HG03442 (cell line): ENCODE measurements at regions not wholly inside any gene's neighbourhood (a gene's known extent, or its start where the extent isn't known, plus 50 kb on each side); places are given as distances from the start of the nearest gene placed in this dataset.
"Not testable (repeated sequence)": the region's sequence is repeated elsewhere in the genome, so short reads cannot be mapped to it uniquely, and the experiment has no call there.

Source experiments
- ATAC-seq: cut with Tn5 transposase; IDR thresholded peaks from one replicate; pipeline ENCODE4 v1.9.1; 2021; ENCODE audit warnings: mild to moderate bottlenecking, moderate library complexity; ENCODE audit not compliant: unreplicated experiment

GRCh38 chr11:57913715-57914704, 109.7 kb upstream of the OR9Q1 start:
- ATAC-seq = no peak

GRCh38 chr11:57917632-57918031, 106.0 kb upstream of the OR9Q1 start:
- ATAC-seq = no peak

DNA sequence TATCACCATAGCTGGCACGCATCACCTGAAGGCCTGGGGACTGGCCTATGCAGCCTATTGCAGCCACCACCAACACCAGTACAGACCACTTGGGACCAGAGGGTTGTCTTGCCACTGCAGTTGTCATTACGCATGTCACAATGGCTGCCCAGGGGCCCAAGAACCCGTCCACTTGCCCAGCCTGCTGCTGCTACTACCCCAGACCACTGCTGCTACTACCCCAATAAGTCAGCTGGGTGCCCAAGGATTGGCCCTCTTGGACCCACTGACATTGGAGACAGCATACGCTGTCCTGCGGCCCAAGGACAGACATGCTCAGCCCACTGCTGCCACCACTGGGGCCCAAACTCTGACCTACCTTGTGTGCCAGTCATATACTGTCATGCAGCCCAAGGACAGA, 102.7 kb upstream of the OR9Q1 start:
- ATAC-seq = no peak

GRCh38 chr11:57932105-57932504, 91.6 kb upstream of the OR9Q1 start:
- ATAC-seq = no peak

GRCh38 chr11:57935402-57936049, 88.2 kb upstream of the OR9Q1 start:
- ATAC-seq = no peak

DNA sequence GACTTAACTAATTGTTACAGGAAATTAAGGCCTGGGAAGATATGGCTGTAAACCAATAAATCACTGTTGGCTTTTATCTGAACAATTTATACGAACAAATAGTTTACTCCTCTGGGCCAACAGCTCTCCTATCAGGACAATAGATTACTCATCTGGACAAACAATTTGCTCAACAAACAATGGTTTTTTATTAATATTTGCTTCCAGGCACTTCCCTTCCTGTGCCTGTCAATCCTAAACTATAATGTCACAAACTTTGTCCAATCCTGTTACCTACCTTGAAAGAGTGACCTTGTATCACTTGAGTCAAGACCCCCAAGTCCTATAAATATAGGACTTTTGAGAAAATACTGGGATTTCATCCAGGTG, 87.6 kb upstream of the OR9Q1 start:
- no peak for ATAC-seq

GRCh38 chr11:57937431-57937830, 86.2 kb upstream of the OR9Q1 start:
- no peak for ATAC-seq

GRCh38 chr11:57938351-57938750, 85.3 kb upstream of the OR9Q1 start:
- no peak for ATAC-seq

- no peak for ATAC-seq
These were observed 83.5 kb upstream of the OR9Q1 start for GRCh38 chr11:57940044-57940756.

DNA sequence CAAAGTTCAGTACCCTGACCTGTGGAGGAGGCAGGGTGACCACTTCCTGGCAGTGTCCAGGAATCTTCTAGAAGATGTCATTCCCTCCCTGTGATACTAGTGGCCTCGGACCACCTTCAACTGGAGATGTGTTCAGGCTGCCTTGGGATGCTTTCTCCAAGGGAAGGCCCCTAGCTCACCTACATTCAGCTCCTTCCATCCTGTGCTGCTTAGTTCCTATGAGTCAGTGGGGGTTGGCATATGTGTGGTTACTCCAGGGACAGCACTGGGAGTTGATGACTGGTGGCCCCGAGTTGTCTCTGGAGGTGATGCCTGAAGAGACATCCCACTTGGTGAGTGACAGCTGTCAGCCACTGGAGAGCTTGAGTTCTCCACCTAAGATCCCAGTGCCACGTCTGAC, 81.8 kb upstream of the OR9Q1 start:
- no peak for ATAC-seq

GRCh38 chr11:57942808-57943207, 80.9 kb upstream of the OR9Q1 start:
- ATAC-seq = no peak

DNA sequence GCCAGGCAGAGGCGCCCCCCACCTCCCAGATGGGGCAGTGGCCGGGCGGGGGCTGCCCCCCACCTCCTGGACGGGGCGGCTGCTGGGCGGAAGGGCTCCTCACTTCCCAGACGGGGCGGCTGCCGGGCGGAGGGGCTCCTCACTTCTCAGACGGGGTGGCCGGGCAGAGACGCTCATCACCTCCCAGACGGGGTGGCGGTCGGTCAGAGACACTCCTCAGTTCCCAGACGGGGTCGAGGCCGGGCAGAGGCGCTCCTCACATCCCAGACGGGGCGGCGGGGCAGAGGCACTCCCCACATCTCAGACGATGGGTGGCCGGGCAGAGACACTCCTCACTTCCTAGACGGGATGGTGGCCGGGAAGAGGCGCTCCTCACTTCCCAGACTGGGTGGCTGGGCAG, 79.9 kb upstream of the OR9Q1 start:
- not testable (repeated sequence) for ATAC-seq

GRCh38 chr11:57946628-57947027, 77.1 kb upstream of the OR9Q1 start:
- no peak for ATAC-seq

GRCh38 chr11:57964660-57965059, 59.0 kb upstream of the OR9Q1 start:
- no peak for ATAC-seq

- no peak for ATAC-seq
These were observed 52.2 kb upstream of the OR9Q1 start for GRCh38 chr11:57971272-57972012.

GRCh38 chr11:57972013-57972367, 51.7 kb upstream of the OR9Q1 start:
- ATAC-seq = no peak
